Stimulated activated CD4-positive, alpha-beta T cell treated with anti-CD3 and anti-CD28 coated beads, Interleukin-12 subunit alpha, Interleukin-12 subunit beta, amount 100 ng/mL, for 24 hours (primary cell): ENCODE measurements at regions not wholly inside any gene's neighbourhood (a gene's known extent, or its start where the extent isn't known, plus 50 kb on each side); places are given as distances from the start of the nearest gene placed in this dataset.

ENCODE experiments used
- DNase-seq, 2 experiments: peaks; one replicate each; pipeline ENCODE4 v3.0.0-alpha.2; 2020; ENCODE audit warnings: low read depth in 2 of 2

GRCh38 chr11:131299598-131300438 is 70.6 kb upstream of the NTM start:
- DNase-seq, result no peak

- no peak for DNase-seq
Observed at GRCh38 chr11:131300439-131300717, 70.0 kb upstream of the NTM start.

- no peak for DNase-seq
Observed at GRCh38 chr11:131301306-131301705, 69.1 kb upstream of the NTM start.

- no peak for DNase-seq
Observed at GRCh38 chr11:131302836-131303235, 67.6 kb upstream of the NTM start.

GRCh38 chr11:131303611-131304119 is 66.8 kb upstream of the NTM start:
- DNase-seq, result no peak

GRCh38 chr11:131305005-131305404 is 65.4 kb upstream of the NTM start:
- no peak for DNase-seq

- DNase-seq, result no peak
Observed at GRCh38 chr11:131307506-131307905, 62.9 kb upstream of the NTM start.

- no peak for DNase-seq
Observed at GRCh38 chr11:131309776-131310175, 60.6 kb upstream of the NTM start.

GRCh38 chr11:131311776-131312514 is 58.5 kb upstream of the NTM start:
- DNase-seq, result no peak
